Activated T-cell treated with anti-CD3 and anti-CD28 coated beads, Interleukin-2, amount 50 U/mL, for 1 hour (primary cell): ENCODE measurements at regions not wholly inside any gene's neighbourhood (a gene's known extent, or its start where the extent isn't known, plus 50 kb on each side); places are given as distances from the start of the nearest gene placed in this dataset.
"Not testable (repeated sequence)": the region's sequence is repeated elsewhere in the genome, so short reads cannot be mapped to it uniquely, and the experiment has no call there.

Experiments
- DNase-seq: peaks from one replicate; pipeline ENCODE4 v3.0.0-alpha.2; 2020

DNA sequence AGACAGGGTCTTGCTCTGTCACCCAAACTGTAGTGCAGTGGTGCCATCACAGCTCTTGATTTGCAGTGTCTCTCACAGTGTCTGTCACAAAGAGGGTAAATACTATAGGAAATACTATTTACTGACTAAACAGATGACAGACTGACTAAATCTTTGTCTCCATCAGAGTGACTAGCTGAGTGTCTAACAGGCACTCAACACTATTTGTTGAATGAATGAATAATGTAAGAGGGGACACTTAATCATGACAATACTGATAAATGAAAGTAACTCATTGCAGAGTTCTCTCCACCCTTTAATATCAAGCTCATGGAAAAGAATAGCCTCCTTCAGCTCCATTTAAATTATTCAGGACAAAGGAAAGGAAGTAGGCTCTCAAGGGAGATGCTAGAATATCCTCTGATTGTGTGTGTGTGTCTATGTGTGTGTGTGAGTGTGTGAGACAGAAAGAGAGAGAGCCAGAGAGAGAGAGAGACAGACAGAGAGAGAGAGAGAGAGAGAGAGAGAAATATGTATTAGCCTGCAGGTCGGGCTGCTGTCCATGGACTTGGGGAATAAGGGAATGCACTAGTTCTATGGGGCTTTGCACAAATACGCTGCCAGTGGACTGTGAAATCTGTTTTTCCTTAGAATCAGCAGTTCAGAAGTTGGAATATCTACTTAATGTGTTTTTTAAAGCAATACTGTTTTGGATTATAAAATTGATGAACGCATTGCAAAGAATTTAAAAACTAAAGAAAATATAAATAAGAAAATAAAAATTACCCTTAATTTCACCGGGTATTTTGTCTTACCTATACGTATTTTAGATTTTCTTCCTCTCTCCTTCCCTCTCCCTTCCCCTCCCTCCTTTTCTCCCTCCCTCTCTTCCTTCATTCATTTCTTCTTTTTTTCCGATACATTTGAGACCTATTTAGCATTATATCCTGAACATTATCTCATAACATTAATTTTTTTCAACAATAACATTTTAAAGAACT, 132.9 kb upstream of the LRIG1 start:
- no peak for DNase-seq

- DNase-seq: no peak
These were observed 137.9 kb upstream of the LRIG1 start for GRCh38 chr3:66638717-66639116.

DNA sequence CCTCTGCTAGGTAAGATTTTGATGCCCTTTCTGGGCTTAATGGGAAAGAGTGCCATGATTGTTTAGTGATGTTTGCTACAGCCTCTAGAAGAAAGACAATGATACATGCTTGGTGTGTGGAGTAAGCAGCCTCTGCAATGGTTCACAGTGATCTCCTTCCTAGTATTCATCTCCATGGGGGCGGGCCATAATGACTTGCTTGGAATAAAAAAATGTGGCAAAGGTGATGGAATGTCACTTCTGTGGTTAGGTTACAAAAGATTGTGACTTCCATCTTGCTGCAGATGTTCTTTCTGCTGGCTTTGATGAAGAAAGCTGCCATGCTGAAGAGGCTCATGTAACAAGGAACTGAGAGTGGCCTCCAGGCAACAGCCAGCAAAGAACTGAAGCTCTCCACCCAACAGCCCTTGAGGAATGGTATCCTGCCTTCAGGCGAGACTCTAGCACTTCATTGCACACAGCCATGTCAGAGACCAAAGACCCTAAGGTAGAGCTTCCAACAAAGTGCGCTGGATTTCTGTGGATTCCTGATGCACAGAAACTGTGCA, 139.1 kb upstream of the LRIG1 start:
- DNase-seq: no peak

DNA sequence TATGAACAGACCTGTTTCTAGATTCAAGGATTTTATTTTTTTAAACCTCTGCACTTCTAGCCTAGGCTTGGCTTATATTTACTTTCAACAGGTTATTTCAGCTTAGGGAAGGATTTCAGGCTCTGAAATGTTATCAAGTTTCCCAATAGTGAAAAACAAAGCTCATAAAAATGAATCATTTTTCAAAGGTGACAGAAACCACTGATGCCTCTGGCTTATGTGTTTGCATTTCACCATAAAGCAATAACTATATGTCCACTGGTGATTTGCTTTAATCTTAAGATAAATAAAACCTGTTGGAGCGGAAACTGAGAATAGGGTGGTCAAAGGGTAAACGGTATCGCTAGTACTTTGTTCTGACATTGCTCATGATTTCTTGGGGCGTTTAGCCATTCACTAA, 141.2 kb upstream of the LRIG1 start:
- no peak for DNase-seq

DNA sequence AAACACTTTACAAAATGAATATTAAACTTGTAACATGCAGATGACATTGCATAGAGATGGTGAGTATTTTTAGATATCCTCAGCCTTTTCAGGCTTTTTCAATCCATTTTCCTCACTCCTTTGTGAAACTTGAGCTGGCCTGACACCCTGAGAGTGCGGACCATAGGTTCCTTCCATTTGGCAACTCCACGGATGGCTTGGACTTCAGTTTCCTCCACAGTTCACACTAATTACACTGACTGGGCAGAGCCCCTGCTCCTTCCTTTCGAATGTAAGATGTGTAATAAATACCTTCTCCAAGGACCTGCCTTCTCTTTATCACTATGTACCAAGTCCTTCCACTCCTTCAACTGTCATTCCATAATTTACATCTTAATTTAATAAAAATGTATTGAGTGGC, 141.7 kb upstream of the LRIG1 start:
- no peak for DNase-seq

DNA sequence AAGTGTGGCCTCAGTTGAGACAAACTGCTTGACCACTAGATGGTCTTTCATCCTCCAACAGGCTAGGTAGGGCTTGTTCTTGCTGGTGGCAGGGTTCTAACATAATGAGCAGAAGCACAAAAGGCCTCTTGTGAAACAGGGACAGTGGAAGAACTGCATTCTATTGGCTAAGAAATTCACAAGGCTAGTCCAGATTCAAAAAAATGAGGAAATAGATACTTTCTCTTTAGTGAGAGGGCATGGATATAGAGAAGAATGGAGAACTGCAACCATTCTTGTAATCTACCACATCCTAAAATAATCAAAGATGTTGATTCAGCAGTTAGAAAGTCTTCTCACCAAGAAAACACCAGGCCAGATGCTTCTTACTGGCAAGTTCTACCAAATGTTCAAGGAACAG, 143.7 kb upstream of the LRIG1 start:
- no peak for DNase-seq

DNA sequence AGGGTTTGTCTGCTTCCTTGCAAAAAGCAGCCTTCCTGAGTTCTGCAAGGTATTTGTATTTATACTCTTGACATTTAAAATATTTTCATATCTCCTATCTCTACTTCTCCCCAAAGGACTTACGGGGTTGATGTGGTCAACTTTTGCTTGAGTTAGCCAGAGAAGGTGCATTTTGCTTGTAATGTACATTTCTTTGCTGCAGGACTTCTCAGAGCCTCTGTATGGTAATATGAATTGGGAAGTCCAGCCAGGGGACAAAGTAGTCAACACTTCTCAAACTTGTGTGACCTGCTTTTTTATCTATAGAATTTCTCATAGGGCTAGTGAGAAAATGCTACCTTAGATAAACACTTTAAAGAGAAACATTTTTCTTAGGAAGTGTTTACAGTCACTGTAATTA, 148.2 kb upstream of the LRIG1 start:
- DNase-seq: no peak

GRCh38 chr3:66651520-66651919, 150.7 kb upstream of the LRIG1 start:
- DNase-seq: not testable (repeated sequence)

- DNase-seq: not testable (repeated sequence)
These were observed 151.3 kb upstream of the LRIG1 start for GRCh38 chr3:66652100-66652499.

DNA sequence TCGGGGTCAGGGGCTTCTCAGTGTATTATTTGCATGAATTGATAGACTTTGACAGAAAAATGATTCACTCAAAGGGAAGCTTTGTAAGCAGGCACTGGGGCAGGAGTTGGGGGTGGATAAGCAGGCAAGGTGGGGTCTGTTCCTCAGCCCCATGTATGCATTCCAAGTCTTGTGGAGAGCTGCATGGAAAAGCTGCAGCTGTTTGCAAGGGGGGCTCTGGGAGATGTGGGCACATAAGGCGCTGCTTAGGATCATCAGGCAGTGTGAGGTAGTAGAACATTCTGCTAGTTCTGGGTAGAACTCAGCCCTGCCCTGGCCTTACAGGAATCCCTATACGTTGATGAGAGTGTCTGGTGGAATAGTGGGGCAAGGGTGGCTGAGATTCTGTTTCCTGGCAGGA, 154.2 kb upstream of the LRIG1 start:
- no peak for DNase-seq

DNA sequence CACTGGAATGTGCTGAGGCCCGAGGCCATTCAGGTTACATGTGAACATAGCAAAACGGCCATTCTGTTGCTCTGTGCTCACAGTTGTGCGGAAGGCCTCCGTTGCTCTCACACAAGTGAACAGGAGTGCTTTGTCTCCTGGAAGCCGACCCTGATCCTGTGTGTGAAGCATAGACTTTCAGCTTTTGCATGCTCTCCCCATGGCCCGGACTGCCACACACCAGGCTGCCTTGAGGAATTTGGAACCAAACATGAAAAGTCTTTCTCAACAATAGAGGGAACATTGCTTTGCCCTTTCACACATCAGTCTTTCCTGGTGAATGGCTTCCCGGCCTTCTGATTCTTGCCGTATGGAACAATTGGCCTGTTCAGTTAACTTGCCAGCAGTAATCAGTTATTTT, 154.8 kb upstream of the LRIG1 start:
- DNase-seq: no peak

DNA sequence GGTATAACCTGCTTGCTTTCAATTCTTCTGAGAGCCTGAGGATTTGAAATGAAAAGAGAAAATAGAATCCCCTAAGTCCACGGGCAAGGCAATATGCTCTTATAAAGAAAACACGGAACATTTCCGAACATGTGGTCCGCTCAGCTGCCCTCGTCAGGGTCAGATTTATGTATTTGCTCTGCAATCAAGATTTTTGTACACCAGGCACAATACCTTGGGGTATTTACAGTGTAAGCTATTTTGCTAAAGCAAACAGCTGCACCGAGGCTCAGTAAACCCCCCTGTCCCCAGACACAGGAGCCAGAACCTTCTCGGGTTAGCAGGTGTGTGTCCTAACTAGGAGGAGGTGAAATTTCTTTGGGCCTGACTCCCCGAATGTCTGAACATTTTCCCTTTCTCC, 155.8 kb upstream of the LRIG1 start:
- no peak for DNase-seq

DNA sequence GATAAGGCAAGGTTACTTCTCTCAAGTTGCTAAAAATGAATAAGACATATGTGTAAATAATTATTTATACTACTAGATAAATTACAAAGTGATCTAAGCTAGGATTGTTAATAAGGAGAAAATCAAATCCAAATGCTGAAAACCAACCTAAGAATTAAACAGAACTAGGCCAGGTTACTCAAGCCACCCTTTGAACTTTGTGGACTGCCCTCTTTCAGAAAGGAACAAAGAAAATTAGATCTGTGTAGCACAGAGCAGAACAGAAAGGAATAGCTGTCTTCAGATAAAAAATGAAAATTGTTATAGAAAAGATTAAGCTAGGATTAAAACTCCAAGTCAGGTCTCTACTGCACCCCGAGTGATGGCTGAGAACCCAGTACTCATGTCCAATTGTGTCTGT, 158.2 kb upstream of the LRIG1 start:
- no peak for DNase-seq

DNA sequence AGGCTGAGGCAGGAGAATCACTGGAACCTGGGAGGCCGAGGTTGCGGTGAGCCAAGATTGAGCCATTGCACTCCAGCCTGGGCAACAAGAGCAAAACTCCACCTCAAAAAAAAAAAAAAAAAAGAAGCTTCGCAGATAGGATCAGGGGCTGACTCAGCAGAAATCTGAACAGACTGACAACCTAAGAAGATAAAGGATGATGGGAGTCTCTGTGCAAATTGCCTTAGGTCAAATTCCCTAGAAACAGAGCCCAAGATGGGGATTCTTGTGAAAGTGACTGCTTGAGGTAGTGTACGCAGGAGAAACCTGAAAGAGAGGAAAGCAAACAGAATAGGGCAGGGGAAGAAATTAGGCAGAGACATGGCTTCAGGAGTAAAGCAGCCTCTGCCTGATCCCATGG, 160.8 kb upstream of the LRIG1 start:
- DNase-seq: no peak

DNA sequence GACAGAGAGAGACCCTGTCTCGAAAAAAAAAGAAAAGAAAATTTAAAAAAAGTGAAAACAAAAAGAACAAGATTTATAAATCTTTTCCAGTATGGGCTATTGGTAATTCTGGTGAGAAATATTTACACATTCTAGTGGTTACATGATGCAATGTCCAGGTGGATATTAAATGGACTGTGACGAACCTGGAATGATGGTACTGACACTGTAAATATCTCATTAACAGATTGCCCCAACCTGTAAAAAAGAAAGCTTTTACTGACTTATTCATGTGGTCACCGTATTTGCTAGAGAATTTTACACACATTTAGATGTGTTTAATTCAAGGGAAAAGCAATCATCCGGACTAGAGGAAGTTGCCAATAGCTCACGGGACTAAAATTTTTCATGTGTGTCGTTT, 162.1 kb upstream of the LRIG1 start:
- no peak for DNase-seq

DNA sequence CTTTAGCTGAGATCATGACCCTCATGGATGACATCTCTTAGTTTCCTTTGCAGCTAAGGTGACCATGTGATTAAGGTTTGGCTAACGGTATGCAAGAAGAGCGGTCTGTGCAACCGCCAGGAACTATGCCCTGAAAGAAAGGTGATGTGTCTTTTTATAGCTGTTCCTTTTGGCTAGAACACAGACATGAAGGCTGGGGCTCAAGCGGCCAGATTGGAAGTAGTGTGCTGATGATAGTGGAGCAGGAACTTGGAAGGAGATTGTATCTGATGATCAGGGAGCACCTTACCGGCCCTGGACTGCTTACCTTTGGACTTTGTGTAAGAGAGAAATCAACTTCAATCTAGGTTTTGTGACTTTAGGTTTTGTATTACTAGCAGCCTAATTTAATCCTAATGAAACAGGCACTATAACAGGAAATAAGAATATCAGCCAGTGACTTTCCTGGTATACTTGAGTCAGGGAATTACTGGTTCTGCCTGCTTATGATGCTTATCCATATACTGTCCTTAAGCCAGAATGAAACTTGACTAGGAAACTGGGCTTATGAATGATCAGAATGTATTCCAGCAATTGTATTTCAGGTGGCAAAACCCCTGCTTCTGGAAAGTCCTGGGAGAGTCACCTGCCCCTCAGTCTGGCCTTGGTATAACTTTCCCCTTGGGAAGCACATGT, 164.3 kb upstream of the LRIG1 start:
- no peak for DNase-seq

DNA sequence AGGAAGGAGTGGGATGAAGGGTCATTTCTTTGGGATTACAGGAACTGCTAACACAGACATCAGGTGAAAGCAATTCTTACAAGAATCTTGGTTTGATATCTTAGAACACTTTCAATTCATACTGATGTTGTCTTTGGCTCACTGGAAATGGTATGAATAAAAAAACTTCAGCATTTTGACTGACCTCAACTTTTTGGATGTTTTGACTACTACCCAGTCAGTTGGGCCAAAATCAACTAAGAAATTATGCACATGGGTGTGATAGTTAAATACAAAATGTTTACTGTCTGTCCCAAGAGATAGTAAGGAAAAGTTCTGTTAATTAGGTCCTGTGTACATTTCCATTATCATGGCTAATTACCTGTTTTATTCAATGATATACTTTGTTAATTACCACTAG, 165.5 kb upstream of the LRIG1 start:
- DNase-seq: no peak

DNA sequence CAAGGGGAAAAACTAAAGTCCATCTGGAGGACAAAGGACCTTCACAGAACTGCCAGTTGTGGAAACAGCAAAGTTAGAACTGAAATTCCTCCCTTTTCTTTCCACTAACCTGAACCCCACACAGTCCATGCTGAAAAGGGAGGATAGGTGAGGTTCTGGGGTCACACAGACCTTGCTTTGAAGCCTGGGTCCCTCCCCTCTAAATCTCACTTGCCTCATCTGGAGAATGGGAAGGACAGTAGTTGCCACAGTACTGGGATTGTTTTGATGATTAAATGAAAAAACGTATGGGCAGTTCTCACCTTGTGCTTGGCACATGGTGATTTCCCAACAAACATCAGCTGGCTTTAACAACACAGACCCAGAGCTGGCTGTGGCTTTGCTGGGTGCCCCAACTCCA, 166.4 kb upstream of the LRIG1 start:
- no peak for DNase-seq

GRCh38 chr3:66671291-66671690, 170.5 kb upstream of the LRIG1 start:
- no peak for DNase-seq

GRCh38 chr3:66672830-66673229, 172.0 kb upstream of the LRIG1 start:
- DNase-seq: no peak

- DNase-seq: no peak
These were observed 172.5 kb upstream of the LRIG1 start for GRCh38 chr3:66673293-66673692.

- DNase-seq: no peak
These were observed 174.5 kb upstream of the LRIG1 start for GRCh38 chr3:66675366-66675765.

DNA sequence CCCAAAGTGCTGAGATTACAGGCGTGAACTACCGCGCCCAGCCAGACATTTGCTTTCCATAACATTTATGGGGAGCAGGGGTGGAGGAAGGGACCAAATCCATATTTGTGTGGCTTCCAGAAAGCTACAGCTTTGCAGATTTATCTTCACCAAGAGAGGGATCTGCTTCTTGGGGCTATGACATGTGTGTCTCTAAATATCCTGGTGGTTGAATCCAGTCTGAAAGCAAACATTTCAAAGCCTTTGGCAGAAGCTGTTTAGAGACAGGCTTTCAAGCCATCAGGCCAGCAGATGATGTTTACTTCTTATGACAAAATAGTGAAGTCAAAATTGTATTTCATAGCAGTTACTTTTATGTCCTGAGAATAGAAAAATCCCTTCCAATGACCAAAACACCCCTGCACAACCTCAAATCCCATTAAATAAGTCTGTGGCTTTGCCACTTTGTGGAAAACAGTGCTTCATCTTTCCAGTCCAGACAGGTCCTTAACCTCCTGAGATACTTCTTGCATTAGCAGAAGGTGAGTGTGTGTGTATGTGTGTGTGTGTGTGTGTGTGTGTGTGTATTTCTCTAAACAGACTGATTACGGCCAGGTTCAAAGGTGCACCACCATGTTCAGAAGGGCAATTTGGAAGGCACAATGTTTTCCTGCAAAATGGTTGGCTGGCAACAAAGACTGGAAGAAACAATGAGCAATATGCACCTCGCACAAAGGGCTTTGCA, 191.4 kb upstream of the LRIG1 start:
- DNase-seq: no peak
